GM10248 (cell line): ENCODE measurements at regions not wholly inside any gene's neighbourhood (a gene's known extent, or its start where the extent isn't known, plus 50 kb on each side); places are given as distances from the start of the nearest gene placed in this dataset.

Experiments
- CTCF ChIA-PET: fragments of 300-600 bp; sonication (Branson Sonifier 250); formaldehyde crosslinking; extraction: SDS; loops from one replicate; lab custom pipeline; 2021; ENCODE audit warnings: antibody characterized with exemption; lab: Yijun Ruan, JAX
- POLR2A ChIA-PET: fragments of 350-650 bp; sonication (Branson Sonifier 250); formaldehyde crosslinking; extraction: SDS; loops from one replicate; lab custom pipeline; 2020; ENCODE audit warnings: antibody characterized with exemption; lab: Yijun Ruan, JAX
- DNase-seq: peaks from one replicate; pipeline ENCODE4 v3.0.0; 2012; ENCODE audit errors: extremely low spot score
- CTCF ChIP-seq: IDR thresholded peaks from 2 replicates; pipeline ENCODE4 v1.5.1; 2012; ENCODE audit warnings: mild to moderate bottlenecking, low read depth; ENCODE audit errors: extremely low read depth, missing control alignments, control extremely low read depth

DNA sequence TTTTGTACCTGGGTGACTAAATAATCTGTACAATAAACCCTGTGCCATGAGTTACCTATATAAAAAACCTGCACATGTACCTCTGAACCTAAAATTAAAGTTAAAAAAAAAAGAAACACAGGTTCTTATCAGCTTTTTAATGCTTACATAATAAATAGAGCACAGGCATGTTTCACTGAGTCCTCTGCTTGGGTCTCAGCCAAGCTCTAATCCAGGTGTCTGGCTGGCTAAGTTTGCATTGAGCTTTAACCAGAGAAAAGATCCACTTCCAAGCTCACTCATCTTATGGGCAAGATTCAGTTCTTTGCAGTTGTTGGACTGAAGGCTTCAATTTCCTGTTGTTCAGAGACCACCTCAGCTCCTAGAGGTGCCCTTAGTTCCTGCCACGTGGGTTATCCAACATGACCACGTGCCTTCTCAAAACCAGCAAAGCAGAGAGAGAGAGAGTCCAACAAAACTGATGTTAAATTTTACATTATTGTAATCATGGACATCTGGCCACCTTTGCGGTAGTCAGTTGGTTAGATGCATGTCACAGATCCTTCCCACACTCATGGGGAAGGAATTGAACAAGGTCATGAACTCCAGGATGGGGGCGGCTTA lies 68.2 kb upstream of the TMPRSS2 start:
- DNase-seq, result no peak
- CTCF ChIA-PET, result no interaction called here
- POLR2A ChIA-PET, result no interaction called here
- no peak for TF ChIP-seq CTCF

DNA sequence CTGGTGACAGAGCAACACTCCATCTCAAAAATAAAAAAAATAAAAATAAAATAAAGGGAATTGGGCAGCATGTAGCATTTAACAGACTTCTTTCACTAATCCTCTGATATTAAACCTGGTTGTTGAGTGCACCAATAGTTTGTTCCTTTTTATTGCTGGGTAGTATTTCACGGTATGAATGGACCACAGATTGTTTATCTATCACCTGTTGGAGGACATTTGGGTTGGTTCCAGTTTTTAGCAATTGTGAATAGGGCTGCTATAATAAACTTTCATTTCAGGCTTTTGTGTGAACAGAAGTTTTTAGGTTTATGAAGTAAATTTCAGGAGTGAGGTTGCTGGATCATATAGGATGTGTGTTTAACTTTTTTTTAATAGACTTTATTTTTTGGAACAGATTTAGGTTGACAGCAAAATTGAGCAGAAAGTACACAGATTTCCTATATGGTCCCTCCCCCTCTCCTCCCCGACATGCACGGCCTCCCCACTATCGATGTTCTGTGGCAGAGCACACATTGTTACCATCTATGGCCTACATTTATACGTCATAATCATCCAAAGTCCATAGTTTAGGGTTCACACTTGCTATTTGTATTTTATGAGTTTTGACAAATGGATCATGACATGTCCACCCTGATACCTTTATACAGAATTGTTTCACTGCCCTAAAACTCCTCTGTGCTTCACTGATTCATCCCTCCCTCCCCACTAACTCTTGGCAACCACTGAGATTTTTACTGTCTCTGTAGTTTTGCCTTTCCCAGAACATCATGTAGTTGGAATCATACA lies 66.1 kb upstream of the TMPRSS2 start:
- DNase-seq, result no peak
- CTCF ChIA-PET, result no interaction called here
- POLR2A ChIA-PET, result no interaction called here
- no peak for TF ChIP-seq CTCF

DNA sequence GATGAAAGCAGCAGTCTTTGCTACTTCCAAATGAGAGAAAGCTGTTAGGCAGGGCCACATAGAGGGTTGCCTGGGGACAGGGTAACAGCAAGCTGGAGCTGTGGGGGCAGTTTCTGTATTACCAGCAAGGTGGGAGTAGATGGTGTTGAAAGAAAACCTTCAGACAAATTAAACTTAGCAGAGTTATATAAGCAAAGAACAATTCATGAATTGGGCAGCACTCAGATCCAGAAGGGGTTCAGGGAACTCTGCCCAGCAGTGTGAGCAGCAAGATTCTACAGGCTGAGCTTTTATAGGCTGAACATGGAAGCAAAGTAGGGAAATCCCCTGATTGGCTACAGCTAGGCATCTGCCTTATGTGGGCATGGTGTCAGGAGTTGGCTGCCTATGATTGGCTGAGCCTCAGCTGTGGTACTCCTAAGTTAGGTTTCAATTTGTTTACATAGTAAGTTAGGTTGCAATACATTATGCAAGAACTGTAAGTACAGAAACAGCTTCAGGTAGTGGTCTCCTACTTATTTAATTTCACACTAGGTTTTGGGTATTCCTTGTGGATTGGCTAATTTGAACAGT lies 64.1 kb upstream of the TMPRSS2 start:
- ChIA-PET CTCF (no interaction called here), POLR2A (no interaction called here)
- no peak for DNase-seq
- TF ChIP-seq CTCF, result no peak

- CTCF ChIA-PET, result no interaction called here
- no peak for TF ChIP-seq CTCF
- no peak for DNase-seq
- POLR2A ChIA-PET, result no interaction called here
These were observed 62.9 kb upstream of the TMPRSS2 start for GRCh38 chr21:41570791-41571355.

GRCh38 chr21:41568606-41569385 lies 60.8 kb upstream of the TMPRSS2 start:
- POLR2A ChIA-PET, result interaction anchor here (0.6 kb wide), 1 partner anchor 1310 kb away, joined by 3 read pairs; no protein-coding TSS in a partner anchor
- TF ChIP-seq CTCF, result no peak
- CTCF ChIA-PET, result no interaction called here
- DNase-seq, result no peak
